ENCODE measurements at regions not wholly inside any gene's neighbourhood (a gene's known extent, or its start where the extent isn't known, plus 50 kb on each side); places are given as distances from the start of the nearest gene placed in this dataset.
A peak's percentile ranks its signal among the peaks of the same experiment; 100 is the strongest.

DNA sequence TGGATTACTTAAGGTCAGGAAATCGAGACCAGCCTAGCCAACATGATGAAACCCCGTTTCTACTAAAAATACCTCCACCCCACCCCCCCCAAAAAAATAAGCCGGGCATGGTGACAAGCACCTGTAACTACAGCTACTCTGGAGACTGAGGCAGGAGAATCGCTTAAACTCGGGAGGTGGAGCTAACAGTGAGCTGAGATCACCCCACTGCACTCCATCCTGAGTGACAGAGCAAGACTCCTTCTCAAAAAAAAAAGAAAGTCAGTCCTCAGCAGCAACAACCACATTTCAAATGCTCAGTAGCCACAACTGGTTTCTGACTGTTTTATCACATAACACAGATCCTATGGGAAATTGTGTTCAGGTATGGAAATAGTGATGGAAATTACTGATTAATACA, 135.3 kb downstream of the HFE start:
- Histone ChIP-seq H3K27ac (ENCODE audit: low read depth) (peak overlapping the region; percentile 94), H2AFZ (no peak overlapping the region), H4K20me1 (replicated peaks; ENCODE audit: insufficient read depth) (no peaks in the 10 kb centered on the region), H3K79me2 (replicated peaks; ENCODE audit: insufficient read depth) (no peaks in the 10 kb centered on the region), H3K27me3 (ENCODE audit: insufficient read depth) (no peaks in the 10 kb centered on the region), H3K4me2 (peak overlapping the region; percentile 67), H3K36me3 (ENCODE audit: insufficient read depth) (no peaks in the 10 kb centered on the region), H3K4me1 (ENCODE audit: insufficient read depth) (peaks cover 23% of the 10 kb centered on the region), H3F3A (replicated peaks; ENCODE audit: low read depth) (no peaks in the 10 kb centered on the region; the same call in 1 of the 2 replicates), H3K4me3 (peak overlapping the region; percentile 52; the same call in 1 of the 2 replicates), H3K9me2 (ENCODE audit: insufficient read depth) (no peaks in the 10 kb centered on the region)
- H3K27me3 Mint-ChIP-seq (ENCODE audit: insufficient read depth, low read depth, poor library complexity) = peaks cover 6% of the 10 kb centered on the region
- DNase-seq (ENCODE audit: low spot score) = no peak
- no peak for ATAC-seq
- TF ChIP-seq POLR2AphosphoS5 (IDR thresholded peaks at IDR 0.05; ENCODE audit: low read depth) (no peak), ZNF331 (CRISPR knock-in tag; IDR thresholded peaks at IDR 0.05; ENCODE audit: low read depth) (no peak), CREB1 (CRISPR knock-in tag; IDR thresholded peaks at IDR 0.05; ENCODE audit: low read depth) (no peak), NANOG (IDR thresholded peaks at IDR 0.05; ENCODE audit: borderline replicate concordance) (no peak), ZNF114 (CRISPR knock-in tag; IDR thresholded peaks at IDR 0.05) (no peak), JUNB (IDR thresholded peaks at IDR 0.05; ENCODE audit: unreplicated experiment) (no peak), EZH2phosphoT487 (IDR thresholded peaks at IDR 0.05; ENCODE audit: unreplicated experiment) (no peak), EZH2 (IDR thresholded peaks at IDR 0.05; ENCODE audit: low read depth, unreplicated experiment) (no peak), STAT1 (IDR thresholded peaks at IDR 0.05; ENCODE audit: unreplicated experiment) (no peak)
- TF ChIP-seq, protein P1, sequence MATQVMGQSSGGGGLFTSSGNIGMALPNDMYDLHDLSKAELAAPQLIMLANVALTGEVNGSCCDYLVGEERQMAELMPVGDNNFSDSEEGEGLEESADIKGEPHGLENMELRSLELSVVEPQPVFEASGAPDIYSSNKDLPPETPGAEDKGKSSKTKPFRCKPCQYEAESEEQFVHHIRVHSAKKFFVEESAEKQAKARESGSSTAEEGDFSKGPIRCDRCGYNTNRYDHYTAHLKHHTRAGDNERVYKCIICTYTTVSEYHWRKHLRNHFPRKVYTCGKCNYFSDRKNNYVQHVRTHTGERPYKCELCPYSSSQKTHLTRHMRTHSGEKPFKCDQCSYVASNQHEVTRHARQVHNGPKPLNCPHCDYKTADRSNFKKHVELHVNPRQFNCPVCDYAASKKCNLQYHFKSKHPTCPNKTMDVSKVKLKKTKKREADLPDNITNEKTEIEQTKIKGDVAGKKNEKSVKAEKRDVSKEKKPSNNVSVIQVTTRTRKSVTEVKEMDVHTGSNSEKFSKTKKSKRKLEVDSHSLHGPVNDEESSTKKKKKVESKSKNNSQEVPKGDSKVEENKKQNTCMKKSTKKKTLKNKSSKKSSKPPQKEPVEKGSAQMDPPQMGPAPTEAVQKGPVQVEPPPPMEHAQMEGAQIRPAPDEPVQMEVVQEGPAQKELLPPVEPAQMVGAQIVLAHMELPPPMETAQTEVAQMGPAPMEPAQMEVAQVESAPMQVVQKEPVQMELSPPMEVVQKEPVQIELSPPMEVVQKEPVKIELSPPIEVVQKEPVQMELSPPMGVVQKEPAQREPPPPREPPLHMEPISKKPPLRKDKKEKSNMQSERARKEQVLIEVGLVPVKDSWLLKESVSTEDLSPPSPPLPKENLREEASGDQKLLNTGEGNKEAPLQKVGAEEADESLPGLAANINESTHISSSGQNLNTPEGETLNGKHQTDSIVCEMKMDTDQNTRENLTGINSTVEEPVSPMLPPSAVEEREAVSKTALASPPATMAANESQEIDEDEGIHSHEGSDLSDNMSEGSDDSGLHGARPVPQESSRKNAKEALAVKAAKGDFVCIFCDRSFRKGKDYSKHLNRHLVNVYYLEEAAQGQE (IDR thresholded peaks at IDR 0.05; ENCODE audit: unreplicated experiment) = no peak
- TF ChIP-seq, protein P2, sequence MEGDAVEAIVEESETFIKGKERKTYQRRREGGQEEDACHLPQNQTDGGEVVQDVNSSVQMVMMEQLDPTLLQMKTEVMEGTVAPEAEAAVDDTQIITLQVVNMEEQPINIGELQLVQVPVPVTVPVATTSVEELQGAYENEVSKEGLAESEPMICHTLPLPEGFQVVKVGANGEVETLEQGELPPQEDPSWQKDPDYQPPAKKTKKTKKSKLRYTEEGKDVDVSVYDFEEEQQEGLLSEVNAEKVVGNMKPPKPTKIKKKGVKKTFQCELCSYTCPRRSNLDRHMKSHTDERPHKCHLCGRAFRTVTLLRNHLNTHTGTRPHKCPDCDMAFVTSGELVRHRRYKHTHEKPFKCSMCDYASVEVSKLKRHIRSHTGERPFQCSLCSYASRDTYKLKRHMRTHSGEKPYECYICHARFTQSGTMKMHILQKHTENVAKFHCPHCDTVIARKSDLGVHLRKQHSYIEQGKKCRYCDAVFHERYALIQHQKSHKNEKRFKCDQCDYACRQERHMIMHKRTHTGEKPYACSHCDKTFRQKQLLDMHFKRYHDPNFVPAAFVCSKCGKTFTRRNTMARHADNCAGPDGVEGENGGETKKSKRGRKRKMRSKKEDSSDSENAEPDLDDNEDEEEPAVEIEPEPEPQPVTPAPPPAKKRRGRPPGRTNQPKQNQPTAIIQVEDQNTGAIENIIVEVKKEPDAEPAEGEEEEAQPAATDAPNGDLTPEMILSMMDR (conservative IDR thresholded peaks at IDR 0.05; ENCODE audit: low read depth in 2 of 2) = no peak
- TF ChIP-seq, protein P3, sequence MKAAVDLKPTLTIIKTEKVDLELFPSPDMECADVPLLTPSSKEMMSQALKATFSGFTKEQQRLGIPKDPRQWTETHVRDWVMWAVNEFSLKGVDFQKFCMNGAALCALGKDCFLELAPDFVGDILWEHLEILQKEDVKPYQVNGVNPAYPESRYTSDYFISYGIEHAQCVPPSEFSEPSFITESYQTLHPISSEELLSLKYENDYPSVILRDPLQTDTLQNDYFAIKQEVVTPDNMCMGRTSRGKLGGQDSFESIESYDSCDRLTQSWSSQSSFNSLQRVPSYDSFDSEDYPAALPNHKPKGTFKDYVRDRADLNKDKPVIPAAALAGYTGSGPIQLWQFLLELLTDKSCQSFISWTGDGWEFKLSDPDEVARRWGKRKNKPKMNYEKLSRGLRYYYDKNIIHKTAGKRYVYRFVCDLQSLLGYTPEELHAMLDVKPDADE (IDR thresholded peaks at IDR 0.05) = no peak
- TF ChIP-seq, protein P4, sequence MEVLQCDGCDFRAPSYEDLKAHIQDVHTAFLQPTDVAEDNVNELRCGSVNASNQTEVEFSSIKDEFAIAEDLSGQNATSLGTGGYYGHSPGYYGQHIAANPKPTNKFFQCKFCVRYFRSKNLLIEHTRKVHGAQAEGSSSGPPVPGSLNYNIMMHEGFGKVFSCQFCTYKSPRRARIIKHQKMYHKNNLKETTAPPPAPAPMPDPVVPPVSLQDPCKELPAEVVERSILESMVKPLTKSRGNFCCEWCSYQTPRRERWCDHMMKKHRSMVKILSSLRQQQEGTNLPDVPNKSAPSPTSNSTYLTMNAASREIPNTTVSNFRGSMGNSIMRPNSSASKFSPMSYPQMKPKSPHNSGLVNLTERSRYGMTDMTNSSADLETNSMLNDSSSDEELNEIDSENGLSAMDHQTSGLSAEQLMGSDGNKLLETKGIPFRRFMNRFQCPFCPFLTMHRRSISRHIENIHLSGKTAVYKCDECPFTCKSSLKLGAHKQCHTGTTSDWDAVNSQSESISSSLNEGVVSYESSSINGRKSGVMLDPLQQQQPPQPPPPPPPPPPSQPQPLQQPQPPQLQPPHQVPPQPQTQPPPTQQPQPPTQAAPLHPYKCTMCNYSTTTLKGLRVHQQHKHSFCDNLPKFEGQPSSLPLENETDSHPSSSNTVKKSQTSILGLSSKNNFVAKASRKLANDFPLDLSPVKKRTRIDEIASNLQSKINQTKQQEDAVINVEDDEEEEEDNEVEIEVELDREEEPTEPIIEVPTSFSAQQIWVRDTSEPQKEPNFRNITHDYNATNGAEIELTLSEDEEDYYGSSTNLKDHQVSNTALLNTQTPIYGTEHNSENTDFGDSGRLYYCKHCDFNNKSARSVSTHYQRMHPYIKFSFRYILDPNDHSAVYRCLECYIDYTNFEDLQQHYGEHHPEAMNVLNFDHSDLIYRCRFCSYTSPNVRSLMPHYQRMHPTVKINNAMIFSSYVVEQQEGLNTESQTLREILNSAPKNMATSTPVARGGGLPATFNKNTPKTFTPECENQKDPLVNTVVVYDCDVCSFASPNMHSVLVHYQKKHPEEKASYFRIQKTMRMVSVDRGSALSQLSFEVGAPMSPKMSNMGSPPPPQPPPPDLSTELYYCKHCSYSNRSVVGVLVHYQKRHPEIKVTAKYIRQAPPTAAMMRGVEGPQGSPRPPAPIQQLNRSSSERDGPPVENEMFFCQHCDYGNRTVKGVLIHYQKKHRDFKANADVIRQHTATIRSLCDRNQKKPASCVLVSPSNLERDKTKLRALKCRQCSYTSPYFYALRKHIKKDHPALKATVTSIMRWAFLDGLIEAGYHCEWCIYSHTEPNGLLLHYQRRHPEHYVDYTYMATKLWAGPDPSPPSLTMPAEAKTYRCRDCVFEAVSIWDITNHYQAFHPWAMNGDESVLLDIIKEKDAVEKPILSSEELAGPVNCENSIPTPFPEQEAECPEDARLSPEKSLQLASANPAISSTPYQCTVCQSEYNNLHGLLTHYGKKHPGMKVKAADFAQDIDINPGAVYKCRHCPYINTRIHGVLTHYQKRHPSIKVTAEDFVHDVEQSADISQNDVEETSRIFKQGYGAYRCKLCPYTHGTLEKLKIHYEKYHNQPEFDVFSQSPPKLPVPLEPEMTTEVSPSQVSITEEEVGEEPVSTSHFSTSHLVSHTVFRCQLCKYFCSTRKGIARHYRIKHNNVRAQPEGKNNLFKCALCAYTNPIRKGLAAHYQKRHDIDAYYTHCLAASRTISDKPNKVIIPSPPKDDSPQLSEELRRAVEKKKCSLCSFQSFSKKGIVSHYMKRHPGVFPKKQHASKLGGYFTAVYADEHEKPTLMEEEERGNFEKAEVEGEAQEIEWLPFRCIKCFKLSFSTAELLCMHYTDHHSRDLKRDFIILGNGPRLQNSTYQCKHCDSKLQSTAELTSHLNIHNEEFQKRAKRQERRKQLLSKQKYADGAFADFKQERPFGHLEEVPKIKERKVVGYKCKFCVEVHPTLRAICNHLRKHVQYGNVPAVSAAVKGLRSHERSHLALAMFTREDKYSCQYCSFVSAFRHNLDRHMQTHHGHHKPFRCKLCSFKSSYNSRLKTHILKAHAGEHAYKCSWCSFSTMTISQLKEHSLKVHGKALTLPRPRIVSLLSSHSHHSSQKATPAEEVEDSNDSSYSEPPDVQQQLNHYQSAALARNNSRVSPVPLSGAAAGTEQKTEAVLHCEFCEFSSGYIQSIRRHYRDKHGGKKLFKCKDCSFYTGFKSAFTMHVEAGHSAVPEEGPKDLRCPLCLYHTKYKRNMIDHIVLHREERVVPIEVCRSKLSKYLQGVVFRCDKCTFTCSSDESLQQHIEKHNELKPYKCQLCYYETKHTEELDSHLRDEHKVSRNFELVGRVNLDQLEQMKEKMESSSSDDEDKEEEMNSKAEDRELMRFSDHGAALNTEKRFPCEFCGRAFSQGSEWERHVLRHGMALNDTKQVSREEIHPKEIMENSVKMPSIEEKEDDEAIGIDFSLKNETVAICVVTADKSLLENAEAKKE (CRISPR knock-in tag; IDR thresholded peaks at IDR 0.05) = no peak
- no peaks in the 10 kb centered on the region for H3K36me3 Mint-ChIP-seq (ENCODE audit: low read depth)
- peak overlapping the region; percentile 30; the same call in 1 of the 2 replicates for H3K27ac Mint-ChIP-seq
- H3K9me3 Mint-ChIP-seq = no peaks in the 10 kb centered on the region
- no peak overlapping the region for H3K4me3 Mint-ChIP-seq
- H3K4me1 Mint-ChIP-seq = peaks cover 22% of the 10 kb centered on the region
